Lower lobe of right lung (tissue), 2 donors: ENCODE measurements at regions not wholly inside any gene's neighbourhood (a gene's known extent, or its start where the extent isn't known, plus 50 kb on each side); places are given as distances from the start of the nearest gene placed in this dataset.

Experiments
- ATAC-seq, 2 donors: fragments of 200-7000 bp; cut with Tn5 transposase; one replicate each; pipeline ENCODE4 v1.9.1; 2020 to 2022; ENCODE audit warnings: mild to moderate bottlenecking in 2 of 2, moderate library complexity in 2 of 2
- DNase-seq: peaks from one replicate; pipeline ENCODE4 v3.0.0-alpha.2; 2020
- H3K27ac ChIP-seq: fragments of 200-600 bp; one replicate; pipeline ENCODE4 v1.8.0; 2022
- H3K27me3 ChIP-seq: fragments of 200-600 bp; one replicate; pipeline ENCODE4 v1.8.0; 2022; ENCODE audit warnings: low read depth
- H3K36me3 ChIP-seq: fragments of 200-600 bp; one replicate; pipeline ENCODE4 v1.8.0; 2022; ENCODE audit warnings: mild to moderate bottlenecking
- H3K4me1 ChIP-seq: fragments of 200-600 bp; one replicate; pipeline ENCODE4 v1.8.0; 2022
- H3K4me3 ChIP-seq: fragments of 200-600 bp; one replicate; pipeline ENCODE4 v1.8.0; 2022; ENCODE audit warnings: mild to moderate bottlenecking
- H3K9me3 ChIP-seq: fragments of 200-600 bp; one replicate; pipeline ENCODE4 v1.8.0; 2022
- CTCF ChIP-seq: fragments of 200-600 bp; IDR thresholded peaks from one replicate; pipeline ENCODE4 v1.8.0; 2022; ENCODE audit warnings: antibody characterized with exemption, mild to moderate bottlenecking
- intact Hi-C: fragments of 100-400 bp; cut with DNase I; formaldehyde crosslinking; loops from one replicate; pipeline ENCODE4 v1.11.0; 2022
- donor health status: DM: no; HTN: yes; CAD: no; lungs with severe emphysema.

- H3K27me3 ChIP-seq: no peaks in the 10 kb centered on the region
- no peaks in the 10 kb centered on the region for H3K36me3 ChIP-seq
- H3K9me3 ChIP-seq: no peaks in the 10 kb centered on the region
- no peak for TF ChIP-seq CTCF
- no peak overlapping the region for H3K27ac ChIP-seq
- no peak for DNase-seq
- intact Hi-C loops: no loop called here
- H3K4me1 ChIP-seq: no peaks in the 10 kb centered on the region
- ATAC-seq: no peak
- H3K4me3 ChIP-seq: no peak overlapping the region
Observed at GRCh38 chr4:114265342-114265741, 285.9 kb upstream of the ARSJ start.

GRCh38 chr4:114267976-114268375 lies 288.5 kb upstream of the ARSJ start:
- ATAC-seq: no peak
- H3K4me1 ChIP-seq: no peaks in the 10 kb centered on the region
- intact Hi-C loops: no loop called here
- H3K4me3 ChIP-seq: no peak overlapping the region
- H3K36me3 ChIP-seq: no peaks in the 10 kb centered on the region
- no peaks in the 10 kb centered on the region for H3K27me3 ChIP-seq
- H3K9me3 ChIP-seq: no peaks in the 10 kb centered on the region
- TF ChIP-seq CTCF: no peak
- H3K27ac ChIP-seq: no peak overlapping the region
- DNase-seq: no peak

DNA sequence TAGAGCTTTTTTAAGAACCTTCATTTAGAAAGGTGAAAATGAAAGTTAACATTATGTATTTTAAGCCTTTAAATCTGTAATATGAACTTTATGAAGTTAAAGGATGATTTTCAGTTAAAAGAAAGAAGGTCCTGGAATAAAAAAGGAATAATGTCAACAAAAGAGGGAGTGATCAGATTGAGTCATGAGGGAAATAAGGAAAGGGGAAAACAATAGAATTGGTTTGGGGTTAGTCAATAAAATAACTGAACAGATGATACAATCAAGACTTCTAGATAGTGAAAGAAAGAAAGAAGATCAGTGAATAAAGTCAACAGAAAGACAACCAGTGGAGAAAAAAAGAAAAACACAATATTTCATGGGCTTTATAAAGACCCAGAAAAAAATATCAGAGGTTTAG lies 291.6 kb upstream of the ARSJ start:
- Histone ChIP-seq H3K36me3 (no peaks in the 10 kb centered on the region), H3K27me3 (no peaks in the 10 kb centered on the region), H3K4me1 (no peaks in the 10 kb centered on the region), H3K9me3 (no peaks in the 10 kb centered on the region), H3K4me3 (no peak overlapping the region), H3K27ac (no peak overlapping the region)
- ATAC-seq: no peak
- no peak for TF ChIP-seq CTCF
- DNase-seq: no peak
- intact Hi-C loops: no loop called here

DNA sequence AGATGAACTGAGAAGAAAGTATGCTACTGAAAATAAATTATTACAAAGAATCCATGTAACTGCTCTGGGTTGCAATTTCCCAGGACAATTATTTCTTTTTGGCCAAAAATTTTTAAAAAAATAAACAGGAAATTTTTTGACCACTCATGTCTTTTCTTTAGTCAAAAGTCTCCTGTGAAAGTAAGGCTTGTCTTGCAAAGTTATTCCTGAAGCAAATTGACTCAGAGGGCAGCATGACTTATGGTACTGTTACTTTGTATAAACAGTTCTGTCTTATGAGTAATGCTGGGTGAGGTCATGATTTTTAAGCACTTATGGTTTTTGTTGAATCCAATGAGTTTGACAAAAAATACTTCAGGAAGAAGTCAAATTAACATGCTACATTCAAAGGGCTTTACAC lies 292.8 kb upstream of the ARSJ start:
- Histone ChIP-seq H3K27ac (no peak overlapping the region), H3K9me3 (no peaks in the 10 kb centered on the region), H3K4me3 (no peak overlapping the region), H3K27me3 (no peaks in the 10 kb centered on the region), H3K4me1 (no peaks in the 10 kb centered on the region), H3K36me3 (no peaks in the 10 kb centered on the region)
- ATAC-seq: no peak
- TF ChIP-seq CTCF: no peak
- intact Hi-C loops: no loop called here
- no peak for DNase-seq

DNA sequence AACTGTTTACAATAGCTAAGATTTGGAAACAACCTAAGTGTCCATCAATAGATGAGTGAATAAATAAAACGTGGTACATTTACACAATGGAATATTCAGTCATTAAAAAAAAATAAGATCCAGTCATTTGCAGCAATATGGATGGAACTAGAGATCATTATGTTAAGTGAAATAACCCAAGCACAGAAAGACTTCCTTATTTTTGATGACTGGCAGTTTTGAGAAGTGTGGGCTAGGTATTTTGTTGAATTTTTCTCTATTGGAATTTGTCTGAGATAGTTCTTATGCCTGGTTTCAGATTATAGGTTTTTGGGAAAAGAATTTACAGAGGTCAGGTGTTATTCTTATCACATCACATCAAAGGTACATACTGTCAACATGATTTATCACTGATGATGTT lies 293.8 kb upstream of the ARSJ start:
- Histone ChIP-seq H3K36me3 (no peaks in the 10 kb centered on the region), H3K9me3 (no peaks in the 10 kb centered on the region), H3K4me3 (no peak overlapping the region), H3K4me1 (no peaks in the 10 kb centered on the region), H3K27ac (no peak overlapping the region), H3K27me3 (no peaks in the 10 kb centered on the region)
- intact Hi-C loops: no loop called here
- no peak for DNase-seq
- no peak for ATAC-seq
- TF ChIP-seq CTCF: no peak

DNA sequence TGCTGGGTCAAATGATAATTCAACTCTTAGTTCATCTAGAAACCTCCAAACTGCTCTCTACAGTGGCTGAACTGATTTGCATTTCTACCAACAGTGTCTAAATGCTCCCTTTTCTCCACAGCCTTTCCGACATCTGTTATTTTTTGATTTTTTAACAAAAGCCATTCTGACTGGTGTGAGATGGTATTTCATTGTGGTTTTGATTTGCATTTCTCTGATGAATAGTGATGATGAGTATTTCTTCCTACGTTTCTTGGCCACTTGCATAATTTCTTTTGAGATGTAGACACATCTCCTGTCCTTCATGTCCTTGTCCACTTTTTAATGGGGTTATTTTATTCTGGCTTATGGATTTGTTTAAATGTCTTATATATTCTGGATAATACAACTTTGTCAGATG lies 298.2 kb upstream of the ARSJ start:
- Histone ChIP-seq H3K4me1 (no peaks in the 10 kb centered on the region), H3K9me3 (no peaks in the 10 kb centered on the region), H3K27ac (no peak overlapping the region), H3K36me3 (no peaks in the 10 kb centered on the region), H3K4me3 (no peak overlapping the region), H3K27me3 (no peaks in the 10 kb centered on the region)
- intact Hi-C loops: no loop called here
- no peak for TF ChIP-seq CTCF
- no peak for ATAC-seq
- DNase-seq: no peak
